ENCODE measurements at regions not wholly inside any gene's neighbourhood (a gene's known extent, or its start where the extent isn't known, plus 50 kb on each side); places are given as distances from the start of the nearest gene placed in this dataset.

DNA sequence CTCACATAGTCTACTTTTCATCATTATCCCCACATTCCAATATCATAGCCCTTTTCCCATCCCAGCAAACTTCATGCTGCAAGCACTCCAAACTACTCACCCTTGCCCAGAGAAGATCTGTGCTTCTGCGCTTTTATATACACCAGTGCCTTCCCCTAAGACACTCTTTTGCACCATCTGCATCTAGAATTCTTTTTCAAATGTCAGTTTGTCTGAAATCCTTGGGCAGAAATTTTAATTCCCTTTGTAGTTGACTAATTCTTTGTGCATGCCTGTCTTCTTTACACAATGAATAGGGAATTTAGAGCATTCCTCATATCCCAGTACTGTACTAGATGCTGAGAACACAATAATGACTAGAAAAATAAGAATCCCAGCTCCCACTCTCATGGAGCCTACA, 298.9 kb downstream of the KCNN2 start:
- TF ChIP-seq, protein P1, sequence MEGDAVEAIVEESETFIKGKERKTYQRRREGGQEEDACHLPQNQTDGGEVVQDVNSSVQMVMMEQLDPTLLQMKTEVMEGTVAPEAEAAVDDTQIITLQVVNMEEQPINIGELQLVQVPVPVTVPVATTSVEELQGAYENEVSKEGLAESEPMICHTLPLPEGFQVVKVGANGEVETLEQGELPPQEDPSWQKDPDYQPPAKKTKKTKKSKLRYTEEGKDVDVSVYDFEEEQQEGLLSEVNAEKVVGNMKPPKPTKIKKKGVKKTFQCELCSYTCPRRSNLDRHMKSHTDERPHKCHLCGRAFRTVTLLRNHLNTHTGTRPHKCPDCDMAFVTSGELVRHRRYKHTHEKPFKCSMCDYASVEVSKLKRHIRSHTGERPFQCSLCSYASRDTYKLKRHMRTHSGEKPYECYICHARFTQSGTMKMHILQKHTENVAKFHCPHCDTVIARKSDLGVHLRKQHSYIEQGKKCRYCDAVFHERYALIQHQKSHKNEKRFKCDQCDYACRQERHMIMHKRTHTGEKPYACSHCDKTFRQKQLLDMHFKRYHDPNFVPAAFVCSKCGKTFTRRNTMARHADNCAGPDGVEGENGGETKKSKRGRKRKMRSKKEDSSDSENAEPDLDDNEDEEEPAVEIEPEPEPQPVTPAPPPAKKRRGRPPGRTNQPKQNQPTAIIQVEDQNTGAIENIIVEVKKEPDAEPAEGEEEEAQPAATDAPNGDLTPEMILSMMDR (IDR thresholded peaks at IDR 0.05; ENCODE audit: low read depth, low read length), result no peak
- H3K4me3 ChIP-seq (ENCODE audit: low read depth, low read length), result no peak overlapping the region
- in situ Hi-C loops (cut with HindIII; ENCODE audit: low sequenced_read_pairs), result no loop called here
- DNase-seq (ENCODE audit: low read depth, low spot score), result no peak

DNA sequence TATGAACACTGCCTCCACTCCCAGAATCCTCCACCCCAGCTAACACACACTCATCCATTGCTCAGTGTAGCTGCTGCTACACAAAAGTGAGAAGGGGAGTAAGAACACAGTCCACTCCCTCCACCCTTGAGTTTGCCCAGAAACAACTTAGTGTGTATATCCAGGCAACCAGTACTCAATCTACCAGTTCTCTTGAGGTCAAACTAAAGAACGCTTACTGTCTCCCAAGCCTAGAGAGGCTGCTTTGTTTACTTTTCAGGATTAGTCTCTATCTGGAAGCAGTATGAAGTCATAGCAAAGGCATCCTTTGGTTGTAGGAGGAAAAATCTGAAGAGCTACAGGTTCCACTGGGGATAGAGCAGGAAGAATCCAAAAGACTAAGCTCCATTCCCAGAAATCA, 296.3 kb downstream of the KCNN2 start:
- no peak for DNase-seq (ENCODE audit: low read depth, low spot score)
- in situ Hi-C loops (cut with HindIII; ENCODE audit: low sequenced_read_pairs), result no loop called here
- TF ChIP-seq, protein P1 (IDR thresholded peaks at IDR 0.05; ENCODE audit: low read depth, low read length), result no peak
- no peak overlapping the region for H3K4me3 ChIP-seq (ENCODE audit: low read depth, low read length)

DNA sequence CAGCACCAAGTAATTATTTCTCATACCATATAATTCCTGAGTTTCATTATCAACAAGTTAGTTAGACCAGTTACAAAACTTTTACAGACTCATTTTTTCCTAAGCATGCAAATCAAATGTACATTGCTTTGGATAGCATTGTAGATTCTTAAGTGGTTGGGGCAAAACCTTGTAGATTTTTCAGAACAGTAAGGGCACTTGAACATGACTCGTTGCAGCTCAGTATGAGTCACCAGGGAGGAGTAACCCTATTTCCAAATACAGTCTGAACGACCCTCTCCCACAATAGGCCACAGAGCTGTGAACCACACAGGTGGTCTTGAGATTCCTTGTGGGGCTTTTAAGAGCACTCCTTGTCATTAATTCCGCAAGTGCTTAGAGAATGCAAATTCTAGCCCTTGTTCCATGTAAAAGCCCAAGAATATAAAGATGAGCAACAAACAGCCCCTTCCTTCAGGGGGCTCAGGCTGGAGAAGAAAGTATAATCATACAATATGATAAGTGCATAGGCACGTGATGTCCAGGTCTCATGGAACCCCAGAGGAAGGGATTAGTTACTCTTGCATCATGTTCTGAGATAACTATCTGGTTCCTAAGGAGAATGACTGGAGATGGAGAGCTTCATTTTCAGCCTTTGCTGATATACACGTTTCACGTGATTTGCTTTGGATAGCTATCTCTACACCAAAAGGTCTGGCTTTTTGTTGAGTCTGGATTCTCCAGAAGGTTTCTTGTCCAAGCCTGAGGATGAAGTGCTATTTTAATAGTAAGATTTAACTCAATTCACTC, 295.7 kb downstream of the KCNN2 start:
- DNase-seq (ENCODE audit: low read depth, low spot score), result no peak
- in situ Hi-C loops (cut with HindIII; ENCODE audit: low sequenced_read_pairs), result no loop called here
- TF ChIP-seq, protein P1 (IDR thresholded peaks at IDR 0.05; ENCODE audit: low read depth, low read length), result no peak
- H3K4me3 ChIP-seq (ENCODE audit: low read depth, low read length), result no peak overlapping the region

DNA sequence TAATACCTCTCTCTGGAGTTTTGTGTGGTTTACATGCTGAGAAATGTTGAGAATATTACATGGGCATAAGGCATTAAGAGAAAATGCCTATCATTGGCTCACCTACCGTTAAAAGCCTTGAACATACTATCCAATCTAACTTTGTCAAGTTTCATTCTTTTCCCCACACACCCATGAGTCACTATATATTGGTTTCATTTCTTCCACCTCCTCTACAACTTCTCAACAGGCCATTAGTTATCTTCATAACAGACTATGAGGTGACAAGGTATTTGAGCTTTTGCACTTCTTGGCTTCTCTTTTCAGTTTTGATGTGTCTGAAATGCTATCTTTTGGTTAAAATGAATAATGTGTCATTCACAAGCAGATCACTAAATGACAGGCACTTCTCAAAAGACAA, 288.0 kb downstream of the KCNN2 start:
- no peak for DNase-seq (ENCODE audit: low read depth, low spot score)
- TF ChIP-seq, protein P1 (IDR thresholded peaks at IDR 0.05; ENCODE audit: low read depth, low read length), result no peak
- in situ Hi-C loops (cut with HindIII; ENCODE audit: low sequenced_read_pairs), result no loop called here
- H3K4me3 ChIP-seq (ENCODE audit: low read depth, low read length), result no peak overlapping the region

DNA sequence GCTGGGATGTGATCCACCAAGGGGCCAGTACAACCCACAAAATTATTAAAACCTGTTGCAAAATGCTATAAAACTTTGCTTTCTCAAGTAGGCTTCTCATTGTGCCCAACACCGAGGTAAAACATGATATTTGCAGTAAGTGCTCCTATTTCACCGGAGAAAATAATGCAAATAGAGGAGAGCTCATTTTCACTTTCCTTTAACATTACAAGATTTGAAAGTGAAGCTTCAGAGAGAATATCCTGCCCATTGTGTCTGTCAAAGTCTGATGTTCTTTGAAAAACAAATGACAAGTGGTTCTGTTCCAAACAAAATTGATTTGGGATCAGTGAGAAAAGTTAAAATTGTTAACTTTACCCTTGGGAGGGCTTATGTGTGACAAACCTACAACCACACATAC, 287.1 kb downstream of the KCNN2 start:
- no peak overlapping the region for H3K4me3 ChIP-seq (ENCODE audit: low read depth, low read length)
- no peak for DNase-seq (ENCODE audit: low read depth, low spot score)
- in situ Hi-C loops (cut with HindIII; ENCODE audit: low sequenced_read_pairs), result no loop called here
- TF ChIP-seq, protein P1 (IDR thresholded peaks at IDR 0.05; ENCODE audit: low read depth, low read length), result no peak

DNA sequence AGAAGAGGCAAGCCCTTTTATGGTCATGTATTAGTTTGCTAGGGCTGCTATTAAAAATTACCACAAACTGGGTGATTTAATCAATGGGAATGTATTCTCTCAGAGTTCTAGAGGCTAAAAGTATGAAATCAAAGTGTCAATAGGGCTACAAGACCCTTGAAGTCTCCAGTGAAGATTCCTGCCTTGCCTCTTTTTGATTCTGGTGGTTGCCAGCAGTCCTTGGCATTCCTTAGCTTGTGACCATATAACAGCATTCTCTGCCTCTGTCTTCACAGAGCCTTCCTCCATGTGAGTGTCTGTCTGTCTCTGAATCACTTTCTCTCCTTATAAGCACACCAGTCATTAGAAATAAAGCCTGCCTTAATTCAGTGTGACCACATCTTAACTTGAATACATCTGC, 282.7 kb downstream of the KCNN2 start:
- in situ Hi-C loops (cut with HindIII; ENCODE audit: low sequenced_read_pairs), result no loop called here
- H3K4me3 ChIP-seq (ENCODE audit: low read depth, low read length), result no peak overlapping the region
- no peak for DNase-seq (ENCODE audit: low read depth, low spot score)
- TF ChIP-seq, protein P1 (IDR thresholded peaks at IDR 0.05; ENCODE audit: low read depth, low read length), result no peak

Data from astrocyte of the spinal cord (primary cell).